ENCODE measurements at regions not wholly inside any gene's neighbourhood (a gene's known extent, or its start where the extent isn't known, plus 50 kb on each side); places are given as distances from the start of the nearest gene placed in this dataset.
"Not testable (repeated sequence)": the region's sequence is repeated elsewhere in the genome, so short reads cannot be mapped to it uniquely, and the experiment has no call there.

- no peaks in the 10 kb centered on the region for H3K4me1 ChIP-seq (ENCODE audit: low read depth)
- no peaks in the 10 kb centered on the region for H3K36me3 ChIP-seq (ENCODE audit: low read depth)
- intact Hi-C loops (cut with DNase I, micrococcal nuclease) = no loop called here
- no peak overlapping the region for H3K4me3 ChIP-seq
- ATAC-seq = no peak
- DNase-seq = no peak
- H3K9me3 ChIP-seq = no peaks in the 10 kb centered on the region
- no peak for TF ChIP-seq CTCF (IDR thresholded peaks at IDR 0.05)
Measured at GRCh38 chr5:169389318-169389717, 88.4 kb upstream of the SLIT3 start.

- DNase-seq (no peak), ATAC-seq (no peak)
- Histone ChIP-seq H3K9me3 (no peaks in the 10 kb centered on the region), H3K4me1 (ENCODE audit: low read depth) (no peaks in the 10 kb centered on the region), H3K4me3 (no peak overlapping the region), H3K36me3 (ENCODE audit: low read depth) (no peaks in the 10 kb centered on the region)
- TF ChIP-seq CTCF (IDR thresholded peaks at IDR 0.05) = no peak
- intact Hi-C loops (cut with DNase I, micrococcal nuclease) = no loop called here
Measured at GRCh38 chr5:169385636-169386035, 84.7 kb upstream of the SLIT3 start.

- no peak for TF ChIP-seq CTCF (IDR thresholded peaks at IDR 0.05)
- ATAC-seq (no peak), DNase-seq (no peak)
- intact Hi-C loops (cut with DNase I, micrococcal nuclease) = no loop called here
- no peaks in the 10 kb centered on the region for H3K9me3 ChIP-seq
- H3K36me3 ChIP-seq (ENCODE audit: low read depth) = no peaks in the 10 kb centered on the region
- no peak overlapping the region for H3K4me3 ChIP-seq
- H3K4me1 ChIP-seq (ENCODE audit: low read depth) = no peaks in the 10 kb centered on the region
Measured at GRCh38 chr5:169384661-169385060, 83.7 kb upstream of the SLIT3 start.

GRCh38 chr5:169374761-169375160, 73.8 kb upstream of the SLIT3 start:
- ATAC-seq = no peak
- no peaks in the 10 kb centered on the region for H3K4me1 ChIP-seq (ENCODE audit: low read depth)
- no peak for TF ChIP-seq CTCF (IDR thresholded peaks at IDR 0.05)
- no peak overlapping the region for H3K4me3 ChIP-seq
- no peak for DNase-seq
- H3K36me3 ChIP-seq (ENCODE audit: low read depth) = no peaks in the 10 kb centered on the region
- peaks cover 4% of the 10 kb centered on the region for H3K9me3 ChIP-seq
- intact Hi-C loops (cut with DNase I, micrococcal nuclease) = no loop called here

GRCh38 chr5:169374111-169374510, 73.2 kb upstream of the SLIT3 start:
- Histone ChIP-seq H3K9me3 (peaks cover 4% of the 10 kb centered on the region), H3K4me3 (no peak overlapping the region), H3K36me3 (ENCODE audit: low read depth) (no peaks in the 10 kb centered on the region), H3K4me1 (ENCODE audit: low read depth) (no peaks in the 10 kb centered on the region)
- no peak for ATAC-seq
- TF ChIP-seq CTCF (IDR thresholded peaks at IDR 0.05) = no peak
- no peak for DNase-seq
- intact Hi-C loops (cut with DNase I, micrococcal nuclease) = no loop called here

GRCh38 chr5:169371801-169372200, 70.9 kb upstream of the SLIT3 start:
- intact Hi-C loops (cut with DNase I, micrococcal nuclease); H3K9me3 ChIP-seq; H3K36me3 ChIP-seq (ENCODE audit: low read depth); ATAC-seq; H3K4me1 ChIP-seq (ENCODE audit: low read depth); H3K4me3 ChIP-seq; DNase-seq: not testable (repeated sequence)
